ENCODE measurements at regions not wholly inside any gene's neighbourhood (a gene's known extent, or its start where the extent isn't known, plus 50 kb on each side); places are given as distances from the start of the nearest gene placed in this dataset.

GRCh38 chr19:30898353-30899103 lies 450.7 kb downstream of the TSHZ3 start:
- no peak for DNase-seq (ENCODE audit: low spot score)

GRCh38 chr19:30897553-30897952 lies 451.7 kb downstream of the TSHZ3 start:
- DNase-seq (ENCODE audit: low spot score), result no peak

GRCh38 chr19:30897034-30897433 lies 452.2 kb downstream of the TSHZ3 start:
- no peak for DNase-seq (ENCODE audit: low spot score)

- DNase-seq (ENCODE audit: low spot score), result no peak
Observed at GRCh38 chr19:30896554-30896953, 452.7 kb downstream of the TSHZ3 start.

GRCh38 chr19:30895946-30896345 lies 453.3 kb downstream of the TSHZ3 start:
- DNase-seq (ENCODE audit: low spot score), result no peak

- no peak for DNase-seq (ENCODE audit: low spot score)
Observed at GRCh38 chr19:30891051-30891450, 458.2 kb downstream of the TSHZ3 start.

GRCh38 chr19:30890033-30890432 lies 459.2 kb downstream of the TSHZ3 start:
- no peak for DNase-seq (ENCODE audit: low spot score)

GRCh38 chr19:30888937-30889336 lies 460.3 kb downstream of the TSHZ3 start:
- no peak for DNase-seq (ENCODE audit: low spot score)

GRCh38 chr19:30887042-30887441 lies 462.2 kb downstream of the TSHZ3 start:
- no peak for DNase-seq (ENCODE audit: low spot score)

GRCh38 chr19:30886222-30886621 lies 463.0 kb downstream of the TSHZ3 start:
- DNase-seq (ENCODE audit: low spot score), result no peak

- no peak for DNase-seq (ENCODE audit: low spot score)
Observed at GRCh38 chr19:30884146-30884812, 465.0 kb downstream of the TSHZ3 start.

- DNase-seq (ENCODE audit: low spot score), result no peak
Observed at GRCh38 chr19:30883071-30883470, 466.2 kb downstream of the TSHZ3 start.

GRCh38 chr19:30882411-30883005 lies 466.7 kb downstream of the TSHZ3 start:
- DNase-seq (ENCODE audit: low spot score), result no peak

- no peak for DNase-seq (ENCODE audit: low spot score)
Observed at GRCh38 chr19:30881930-30882329, 467.3 kb downstream of the TSHZ3 start.

- DNase-seq (ENCODE audit: low spot score), result no peak
Observed at GRCh38 chr19:30881281-30881680, 468.0 kb downstream of the TSHZ3 start.

- DNase-seq (ENCODE audit: low spot score), result no peak
Observed at GRCh38 chr19:30880551-30880950, 468.7 kb downstream of the TSHZ3 start.

- no peak for DNase-seq (ENCODE audit: low spot score)
Observed at GRCh38 chr19:30880151-30880550, 469.1 kb downstream of the TSHZ3 start.

GRCh38 chr19:30879736-30880135 lies 469.5 kb downstream of the TSHZ3 start:
- DNase-seq (ENCODE audit: low spot score), result no peak

GRCh38 chr19:30879225-30879624 lies 470.0 kb downstream of the TSHZ3 start:
- no peak for DNase-seq (ENCODE audit: low spot score)

- no peak for DNase-seq (ENCODE audit: low spot score)
Observed at GRCh38 chr19:30878495-30878894, 470.7 kb downstream of the TSHZ3 start.

GRCh38 chr19:30877661-30878113 lies 471.5 kb downstream of the TSHZ3 start:
- no peak for DNase-seq (ENCODE audit: low spot score)

- DNase-seq (ENCODE audit: low spot score), result no peak
Observed at GRCh38 chr19:30873691-30874090, 475.5 kb downstream of the TSHZ3 start.

GRCh38 chr19:30873003-30873402 lies 476.2 kb downstream of the TSHZ3 start:
- no peak for DNase-seq (ENCODE audit: low spot score)
